ENCODE measurements at regions not wholly inside any gene's neighbourhood (a gene's known extent, or its start where the extent isn't known, plus 50 kb on each side); places are given as distances from the start of the nearest gene placed in this dataset.
"Not testable (repeated sequence)": the region's sequence is repeated elsewhere in the genome, so short reads cannot be mapped to it uniquely, and the experiment has no call there.

- H4K20me1 ChIP-seq (ENCODE audit: control insufficient read depth, extremely low read depth, insufficient read depth, low read length), result no peaks in the 10 kb centered on the region
- H3K79me2 ChIP-seq (ENCODE audit: control insufficient read depth, insufficient read depth, low read length), result no peaks in the 10 kb centered on the region
- no peaks in the 10 kb centered on the region for H3K9me1 ChIP-seq (ENCODE audit: control insufficient read depth, extremely low read depth, insufficient read depth, low read length)
- no peak overlapping the region for H3K27ac ChIP-seq (ENCODE audit: control insufficient read depth, insufficient read depth, low read length)
- H3K36me3 ChIP-seq (ENCODE audit: control insufficient read depth in 2 of 2, extremely low read depth in 1 of 2, insufficient read depth in 2 of 2, low read length in 2 of 2), result no peaks in the 10 kb centered on the region
- TF ChIP-seq, protein P1, sequence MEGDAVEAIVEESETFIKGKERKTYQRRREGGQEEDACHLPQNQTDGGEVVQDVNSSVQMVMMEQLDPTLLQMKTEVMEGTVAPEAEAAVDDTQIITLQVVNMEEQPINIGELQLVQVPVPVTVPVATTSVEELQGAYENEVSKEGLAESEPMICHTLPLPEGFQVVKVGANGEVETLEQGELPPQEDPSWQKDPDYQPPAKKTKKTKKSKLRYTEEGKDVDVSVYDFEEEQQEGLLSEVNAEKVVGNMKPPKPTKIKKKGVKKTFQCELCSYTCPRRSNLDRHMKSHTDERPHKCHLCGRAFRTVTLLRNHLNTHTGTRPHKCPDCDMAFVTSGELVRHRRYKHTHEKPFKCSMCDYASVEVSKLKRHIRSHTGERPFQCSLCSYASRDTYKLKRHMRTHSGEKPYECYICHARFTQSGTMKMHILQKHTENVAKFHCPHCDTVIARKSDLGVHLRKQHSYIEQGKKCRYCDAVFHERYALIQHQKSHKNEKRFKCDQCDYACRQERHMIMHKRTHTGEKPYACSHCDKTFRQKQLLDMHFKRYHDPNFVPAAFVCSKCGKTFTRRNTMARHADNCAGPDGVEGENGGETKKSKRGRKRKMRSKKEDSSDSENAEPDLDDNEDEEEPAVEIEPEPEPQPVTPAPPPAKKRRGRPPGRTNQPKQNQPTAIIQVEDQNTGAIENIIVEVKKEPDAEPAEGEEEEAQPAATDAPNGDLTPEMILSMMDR (optimal IDR thresholded peaks at IDR 0.05 in 1 of 3, IDR thresholded peaks at IDR 0.05 in 1 of 3, conservative IDR thresholded peaks at IDR 0.05 in 1 of 3; ENCODE audit: extremely low read depth in 1 of 3, insufficient read depth in 2 of 3, low read length in 3 of 3), result no peak
- no peak for TF ChIP-seq EZH2 (IDR thresholded peaks at IDR 0.05; ENCODE audit: low read length)
- H3K4me3 ChIP-seq (ENCODE audit: control insufficient read depth in 2 of 3, extremely low read depth in 1 of 3, insufficient read depth in 2 of 3, low read depth in 1 of 3, low read length in 3 of 3), result no peak overlapping the region
- DNase-seq (ENCODE audit: low read depth, low spot score), result no peak
- H3K4me1 ChIP-seq (ENCODE audit: control insufficient read depth, extremely low read depth, insufficient read depth, low read length), result no peaks in the 10 kb centered on the region
- H3K9me3 ChIP-seq (ENCODE audit: control insufficient read depth, low read depth, low read length), result no peaks in the 10 kb centered on the region
- FAIRE-seq, result no peak
- H3K27me3 ChIP-seq (ENCODE audit: control insufficient read depth, extremely low read depth, insufficient read depth, low read length), result no peaks in the 10 kb centered on the region
- no peak overlapping the region for H2AFZ ChIP-seq (ENCODE audit: control insufficient read depth, low read length)
- no peak overlapping the region for H3K4me2 ChIP-seq (ENCODE audit: control insufficient read depth, extremely low read depth, insufficient read depth, low read depth, low read length)
- H3K9ac ChIP-seq (ENCODE audit: control insufficient read depth, extremely low read depth, insufficient read depth, low read length), result no peak overlapping the region
- dilution Hi-C loops (cut with MboI; ENCODE audit: extremely low pct_ligation_motif_present, low sequenced_read_pairs), result no loop called here
These were observed 509.6 kb upstream of the SYT4 start for GRCh38 chr18:43786893-43787292.

DNA sequence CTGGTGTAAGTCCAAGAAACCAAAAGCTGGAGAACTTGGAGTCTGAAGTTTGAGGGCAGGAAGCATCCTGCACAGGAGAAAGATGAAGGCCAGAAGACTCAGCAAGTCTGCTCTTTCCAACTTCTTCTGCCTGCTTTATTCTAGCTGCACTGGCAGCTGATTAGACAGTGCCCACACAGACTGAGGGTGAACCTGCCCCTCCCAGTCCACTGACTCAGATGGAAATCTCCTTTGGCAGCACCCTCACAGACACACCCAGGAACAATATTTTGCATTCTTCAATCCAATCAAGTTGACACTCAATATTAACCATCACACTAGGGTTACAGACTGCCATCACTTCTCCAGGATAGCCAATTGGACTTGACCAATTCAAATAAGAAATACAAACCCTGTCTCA, 510.4 kb upstream of the SYT4 start:
- not testable (repeated sequence) for FAIRE-seq; DNase-seq (ENCODE audit: low read depth, low spot score)
- H2AFZ ChIP-seq (ENCODE audit: control insufficient read depth, low read length), result peak overlapping the region; percentile 6

DNA sequence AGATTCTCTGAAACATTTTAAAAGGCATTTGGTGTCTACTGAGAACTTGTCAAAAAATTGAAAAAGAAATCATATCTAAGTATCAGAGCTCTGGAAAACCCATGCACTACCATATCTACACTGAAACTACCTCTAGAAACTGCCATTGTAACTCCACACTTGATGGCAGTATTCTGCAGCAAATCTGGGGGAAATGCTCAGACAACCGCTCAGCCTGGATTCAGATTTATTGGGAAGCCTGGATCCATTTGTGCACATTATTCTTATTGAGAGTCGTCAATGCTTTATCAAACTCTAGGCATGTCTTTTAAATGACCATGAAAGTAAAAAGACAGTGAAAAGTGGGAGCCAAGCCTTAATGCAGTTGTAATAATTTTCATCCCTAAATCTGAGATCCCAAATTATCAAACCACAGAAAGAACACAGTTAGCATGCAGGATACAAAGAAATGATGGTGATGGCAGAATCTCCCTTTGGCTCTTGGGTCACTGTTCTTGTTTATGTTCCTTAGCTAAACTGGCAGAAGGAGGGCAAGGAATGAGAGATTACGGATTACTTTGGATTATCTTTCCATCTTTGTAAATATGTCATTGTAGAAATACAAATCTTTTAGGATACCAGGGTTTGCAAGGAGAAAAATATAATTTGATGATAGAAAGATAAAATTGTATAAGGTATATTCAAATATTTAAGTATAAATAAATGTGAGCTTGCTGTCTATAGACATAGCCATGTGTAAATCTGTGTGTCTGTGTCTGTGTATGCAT, 512.1 kb upstream of the SYT4 start:
- no peaks in the 10 kb centered on the region for H3K79me2 ChIP-seq (ENCODE audit: control insufficient read depth, insufficient read depth, low read length)
- no peak overlapping the region for H3K27ac ChIP-seq (ENCODE audit: control insufficient read depth, insufficient read depth, low read length)
- H3K27me3 ChIP-seq (ENCODE audit: control insufficient read depth, extremely low read depth, insufficient read depth, low read length), result no peaks in the 10 kb centered on the region
- H3K4me2 ChIP-seq (ENCODE audit: control insufficient read depth, extremely low read depth, insufficient read depth, low read depth, low read length), result no peak overlapping the region
- no peaks in the 10 kb centered on the region for H3K4me1 ChIP-seq (ENCODE audit: control insufficient read depth, extremely low read depth, insufficient read depth, low read length)
- FAIRE-seq, result no peak
- DNase-seq (ENCODE audit: low read depth, low spot score), result no peak
- H4K20me1 ChIP-seq (ENCODE audit: control insufficient read depth, extremely low read depth, insufficient read depth, low read length), result no peaks in the 10 kb centered on the region
- no peak overlapping the region for H3K4me3 ChIP-seq (ENCODE audit: control insufficient read depth in 2 of 3, extremely low read depth in 1 of 3, insufficient read depth in 2 of 3, low read depth in 1 of 3, low read length in 3 of 3)
- no peaks in the 10 kb centered on the region for H3K36me3 ChIP-seq (ENCODE audit: control insufficient read depth in 2 of 2, extremely low read depth in 1 of 2, insufficient read depth in 2 of 2, low read length in 2 of 2)
- no peak overlapping the region for H3K9ac ChIP-seq (ENCODE audit: control insufficient read depth, extremely low read depth, insufficient read depth, low read length)
- dilution Hi-C loops (cut with MboI; ENCODE audit: extremely low pct_ligation_motif_present, low sequenced_read_pairs), result no loop called here
- H3K9me1 ChIP-seq (ENCODE audit: control insufficient read depth, extremely low read depth, insufficient read depth, low read length), result no peaks in the 10 kb centered on the region
- no peaks in the 10 kb centered on the region for H3K9me3 ChIP-seq (ENCODE audit: control insufficient read depth, low read depth, low read length)
- TF ChIP-seq EZH2 (IDR thresholded peaks at IDR 0.05; ENCODE audit: low read length), result no peak
- TF ChIP-seq, protein P1 (optimal IDR thresholded peaks at IDR 0.05 in 1 of 3, IDR thresholded peaks at IDR 0.05 in 1 of 3, conservative IDR thresholded peaks at IDR 0.05 in 1 of 3; ENCODE audit: extremely low read depth in 1 of 3, insufficient read depth in 2 of 3, low read length in 3 of 3), result peak in 1 of 3 experiments; percentile 14
- no peak overlapping the region for H2AFZ ChIP-seq (ENCODE audit: control insufficient read depth, low read length)

More for the DNA sequence above, 510.4 kb upstream of the SYT4 start:
- H4K20me1 ChIP-seq (ENCODE audit: control insufficient read depth, extremely low read depth, insufficient read depth, low read length); H3K4me3 ChIP-seq (ENCODE audit: control insufficient read depth in 2 of 3, extremely low read depth in 1 of 3, insufficient read depth in 2 of 3, low read depth in 1 of 3, low read length in 3 of 3); H3K27ac ChIP-seq (ENCODE audit: control insufficient read depth, insufficient read depth, low read length); H3K9me3 ChIP-seq (ENCODE audit: control insufficient read depth, low read depth, low read length); H3K4me1 ChIP-seq (ENCODE audit: control insufficient read depth, extremely low read depth, insufficient read depth, low read length); H3K9me1 ChIP-seq (ENCODE audit: control insufficient read depth, extremely low read depth, insufficient read depth, low read length); H3K79me2 ChIP-seq (ENCODE audit: control insufficient read depth, insufficient read depth, low read length); H3K4me2 ChIP-seq (ENCODE audit: control insufficient read depth, extremely low read depth, insufficient read depth, low read depth, low read length); H3K9ac ChIP-seq (ENCODE audit: control insufficient read depth, extremely low read depth, insufficient read depth, low read length); H3K27me3 ChIP-seq (ENCODE audit: control insufficient read depth, extremely low read depth, insufficient read depth, low read length); dilution Hi-C loops (cut with MboI; ENCODE audit: extremely low pct_ligation_motif_present, low sequenced_read_pairs); H3K36me3 ChIP-seq (ENCODE audit: control insufficient read depth in 2 of 2, extremely low read depth in 1 of 2, insufficient read depth in 2 of 2, low read length in 2 of 2): not testable (repeated sequence)

Data from keratinocyte (primary cell).